GM18519 (cell line): ENCODE measurements at regions not wholly inside any gene's neighbourhood (a gene's known extent, or its start where the extent isn't known, plus 50 kb on each side); places are given as distances from the start of the nearest gene placed in this dataset.

Experiments used
- ATAC-seq: cut with Tn5 transposase; IDR thresholded peaks from one replicate; pipeline ENCODE4 v1.9.1; 2021; ENCODE audit warnings: mild to moderate bottlenecking, moderate library complexity; ENCODE audit not compliant: unreplicated experiment, low FRiP score

DNA sequence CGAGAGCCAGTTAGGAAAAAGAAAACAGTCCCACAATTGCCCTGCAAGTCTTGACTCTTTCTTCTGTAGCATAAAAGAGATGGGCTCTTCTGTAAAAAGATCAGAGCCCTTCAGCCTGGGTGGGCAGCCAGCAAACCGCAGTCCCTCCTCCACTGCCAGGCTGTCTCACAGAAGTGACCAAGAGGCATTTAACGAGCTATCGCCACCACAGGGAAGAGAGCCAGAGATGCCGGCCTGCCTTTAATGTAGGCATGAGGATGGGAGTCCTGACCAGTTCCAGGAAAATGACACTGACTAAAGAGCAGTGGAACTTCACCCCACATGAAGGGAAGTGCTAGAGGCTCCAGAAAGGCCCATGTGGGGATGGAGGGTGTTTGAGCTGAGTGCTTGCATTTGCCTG is 264.6 kb downstream of the NDUFS4 start:
- no peak for ATAC-seq

DNA sequence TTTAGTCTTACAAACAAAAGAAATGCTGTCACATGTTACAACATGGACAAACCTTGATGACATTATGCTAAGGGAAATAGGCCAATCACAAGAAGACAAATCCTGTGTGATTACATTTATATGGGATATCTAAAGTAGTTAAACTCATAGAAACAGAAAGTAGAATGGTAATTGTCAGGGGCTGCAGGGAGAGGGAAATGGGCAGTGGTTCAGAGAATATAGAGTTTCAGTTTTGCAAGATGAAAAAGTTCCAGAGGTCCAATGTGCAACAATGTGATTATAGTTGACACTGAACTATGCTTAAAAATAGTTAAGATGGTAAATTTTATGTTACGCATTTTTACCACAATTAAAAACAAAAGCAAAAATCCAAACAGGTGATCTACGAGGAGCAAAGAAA is 265.5 kb downstream of the NDUFS4 start:
- no peak for ATAC-seq

DNA sequence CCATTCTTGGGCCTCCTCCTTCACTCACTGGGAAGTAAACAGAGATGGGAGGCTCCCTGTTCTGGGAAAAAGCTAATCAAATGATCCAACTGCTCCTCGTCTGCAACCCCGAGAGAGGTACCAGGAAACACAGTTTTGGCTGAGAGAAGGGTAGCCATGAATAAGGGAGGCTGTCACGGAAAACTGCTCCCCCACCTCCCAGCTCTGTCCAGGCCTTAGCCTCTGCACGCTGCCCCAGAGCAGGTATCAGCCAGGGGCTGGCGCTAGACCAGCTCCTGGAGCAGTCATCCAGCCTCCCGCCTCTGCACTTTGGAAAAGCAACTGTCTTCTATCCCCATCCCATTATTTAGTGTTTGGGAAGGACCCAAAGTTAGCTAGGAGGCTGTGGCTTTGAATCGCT is 266.1 kb downstream of the NDUFS4 start:
- ATAC-seq = no peak

DNA sequence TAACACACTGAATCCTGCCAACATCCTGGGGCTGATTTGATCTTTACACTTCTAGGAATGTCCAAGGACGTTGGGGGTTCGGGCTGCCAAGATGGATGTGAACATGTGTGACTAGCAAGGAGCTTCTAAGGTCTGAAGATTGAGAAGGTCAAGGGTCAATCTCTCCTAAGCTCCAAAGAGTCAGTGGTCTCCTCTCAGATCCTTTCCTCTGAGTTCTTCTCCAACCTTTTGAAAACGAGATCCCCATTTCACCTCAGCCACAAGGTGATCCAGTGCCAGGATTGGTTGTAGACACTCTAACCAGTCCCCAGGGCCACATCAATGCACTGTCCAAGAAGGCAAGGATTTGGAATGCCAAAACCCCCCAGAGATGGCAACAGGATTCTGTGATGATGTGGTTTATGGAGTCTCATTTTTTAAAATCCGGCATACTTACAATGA is 266.8 kb downstream of the NDUFS4 start:
- ATAC-seq = no peak

DNA sequence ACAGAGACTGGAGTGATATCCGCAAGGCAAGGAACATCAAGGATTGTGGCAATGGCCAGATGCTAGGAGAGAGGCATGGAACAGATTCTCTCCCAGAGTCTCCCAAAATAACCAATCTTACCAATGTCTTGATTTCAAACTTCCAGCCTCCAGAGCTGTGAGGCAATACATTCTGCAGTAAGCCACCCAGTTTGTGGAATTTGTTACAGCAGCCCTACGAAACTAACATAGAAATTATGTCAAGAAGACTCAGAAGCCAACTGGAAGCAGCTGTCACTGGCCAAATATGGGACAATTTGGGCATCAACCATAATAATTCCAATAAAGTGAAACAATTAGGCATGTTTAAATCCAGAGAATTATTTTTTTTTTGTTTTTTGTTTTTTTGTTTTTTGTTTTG is 271.1 kb downstream of the NDUFS4 start:
- no peak for ATAC-seq
